Panc1 (cell line): ENCODE measurements at regions not wholly inside any gene's neighbourhood (a gene's known extent, or its start where the extent isn't known, plus 50 kb on each side); places are given as distances from the start of the nearest gene placed in this dataset.
"Not testable (repeated sequence)": the region's sequence is repeated elsewhere in the genome, so short reads cannot be mapped to it uniquely, and the experiment has no call there.

ENCODE experiments used
- ATAC-seq: fragments of 200-7000 bp; cut with Tn5 transposase; 2 replicates; pipeline ENCODE4 v1.9.1; 2020; ENCODE audit warnings: mild to moderate bottlenecking, moderate library complexity
- BruUV-seq: library from RNA; stranded (reverse); fragments of 400-500 nt; replicated peaks from 2 replicates; lab custom pipeline; 2021; lab: Mats Ljungman, UMichigan
- CTCF ChIA-PET: fragments of 300-600 bp; sonication (Branson Sonifier 250); formaldehyde crosslinking; loops from one replicate; lab custom pipeline; 2022; ENCODE audit warnings: antibody characterized with exemption; lab: Charles Lee
- POLR2A ChIA-PET: fragments of 300-600 bp; sonication (Branson Sonifier 250); formaldehyde crosslinking; loops from one replicate; lab custom pipeline; 2022; ENCODE audit warnings: antibody characterized with exemption; lab: Charles Lee
- DNase-seq: peaks from one replicate; pipeline ENCODE4 v3.0.0-alpha.2; 2010; ENCODE audit warnings: low read depth, low spot score
- H3K27ac ChIP-seq: 2 replicates; pipeline ENCODE4 v1.5.1; 2011; ENCODE audit warnings: mild to moderate bottlenecking, low read length, inconsistent platforms
- H3K27me3 ChIP-seq: fragments of 200-500 bp; sonication (Bioruptor generic); 2 replicates; pipeline ENCODE4 v1.6.0; 2014; ENCODE audit warnings: low read length, inconsistent platforms; ENCODE audit not compliant: control insufficient read depth, insufficient read depth
- H3K36me3 ChIP-seq: fragments of 200-500 bp; sonication (Bioruptor generic); 2 replicates; pipeline ENCODE4 v1.5.1; 2014; ENCODE audit warnings: inconsistent platforms, mild to moderate bottlenecking, low read length, moderate library complexity; ENCODE audit not compliant: control insufficient read depth, insufficient read depth
- H3K4me1 ChIP-seq: 2 replicates; pipeline ENCODE4 v1.5.1; 2011; ENCODE audit warnings: inconsistent platforms, mild to moderate bottlenecking, low read length, moderate library complexity; ENCODE audit not compliant: control insufficient read depth, insufficient read depth
- H3K4me3 ChIP-seq, 2 experiments: 2 replicates each; pipeline ENCODE4 v1.5.1; 2011 to 2012; ENCODE audit warnings: low read depth in 2 of 2, low read length in 2 of 2, mild to moderate bottlenecking in 2 of 2, inconsistent platforms in 1 of 2, moderate library complexity in 1 of 2
- H3K9me3 ChIP-seq: fragments of 200-500 bp; sonication (Bioruptor generic); 2 replicates; pipeline ENCODE4 v1.5.1; 2014; ENCODE audit warnings: low read depth, mild to moderate bottlenecking, inconsistent platforms, low read length, moderate library complexity; ENCODE audit not compliant: control insufficient read depth, insufficient read depth
- CTCF ChIP-seq: fragments of 450-650 bp; IDR thresholded peaks from 2 replicates; pipeline ENCODE4 v1.5.1; 2017; ENCODE audit warnings: mild to moderate bottlenecking
- POLR2AphosphoS5 ChIP-seq: IDR thresholded peaks from 2 replicates; pipeline ENCODE4 v1.6.1; 2012; ENCODE audit warnings: mild to moderate bottlenecking, low read depth, low read length, moderate library complexity
- REST ChIP-seq, 2 experiments: IDR thresholded peaks; 2 replicates each; pipeline ENCODE4 v1.6.1; 2011 to 2012; ENCODE audit warnings: low read depth in 2 of 2, control low read depth in 1 of 2, low read length in 1 of 2, mild to moderate bottlenecking in 1 of 2, moderate library complexity in 1 of 2; ENCODE audit not compliant: insufficient read depth in 1 of 2
- SIN3A ChIP-seq: IDR thresholded peaks from 2 replicates; pipeline ENCODE4 v1.6.1; 2012; ENCODE audit warnings: low read depth, mild to moderate bottlenecking, low read length, moderate library complexity, borderline replicate concordance; ENCODE audit not compliant: insufficient read depth
- TCF7L2 ChIP-seq: IDR thresholded peaks from 2 replicates; pipeline ENCODE4 v1.6.1; 2011; ENCODE audit warnings: mild to moderate bottlenecking, low read depth, low read length, inconsistent platforms
- in situ Hi-C: cut with HindIII; loops from 2 replicates; pipeline ENCODE4 v1.10.0; 2016; ENCODE audit warnings: low sequenced_read_pairs, low pct_unique_long_range_greater_than_20kb
- intact Hi-C: fragments of 100-400 bp; cut with micrococcal nuclease; formaldehyde crosslinking; loops from one replicate; pipeline ENCODE4 v1.10.0; 2022; ENCODE audit not compliant: unreplicated experiment

- H3K4me1 ChIP-seq, result no peaks in the 10 kb centered on the region
- no TSS peak for BruUV-seq
- no peaks in the 10 kb centered on the region for H3K27me3 ChIP-seq
- no peaks in the 10 kb centered on the region for H3K9me3 ChIP-seq
- DNase-seq, result no peak
- H3K4me3 ChIP-seq, result no peak overlapping the region
- CTCF ChIA-PET, result no interaction called here
- TF ChIP-seq TCF7L2 (no peak), REST (IDR thresholded peaks at IDR 0.05; ENCODE audit: insufficient read depth in 1 of 2, low read depth in 2 of 2, low read length in 1 of 2) (no peak), CTCF (no peak), POLR2AphosphoS5 (no peak), SIN3A (no peak)
- POLR2A ChIA-PET, result no interaction called here
- no peaks in the 10 kb centered on the region for H3K36me3 ChIP-seq
- H3K27ac ChIP-seq, result no peak overlapping the region
- in situ Hi-C loops, result no loop called here
- intact Hi-C loops, result no loop called here
- no peak for ATAC-seq
These were observed 330.7 kb upstream of the DAB2 start for GRCh38 chr5:39755452-39755851.

DNA sequence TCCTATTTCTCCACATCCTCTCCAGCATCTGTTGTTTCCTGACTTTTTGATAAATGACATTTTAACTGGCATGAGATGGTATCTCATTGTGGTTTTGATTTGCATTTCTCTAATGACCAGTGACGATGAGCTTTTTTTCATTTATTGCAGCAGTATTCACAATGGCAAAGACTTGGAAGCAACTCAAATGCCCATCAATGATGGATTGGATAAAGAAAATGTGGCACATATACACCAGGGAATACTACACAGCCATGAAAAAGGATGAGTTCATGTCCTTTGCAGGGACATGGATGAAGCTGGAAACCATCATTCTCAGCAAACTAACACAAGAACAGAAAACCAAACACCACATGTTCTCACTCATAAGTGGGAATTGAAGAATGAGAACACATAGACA, 329.0 kb upstream of the DAB2 start:
- intact Hi-C loops, BruUV-seq, H3K9me3 ChIP-seq, in situ Hi-C loops, H3K27me3 ChIP-seq, H3K4me3 ChIP-seq, ATAC-seq, POLR2A ChIA-PET, H3K27ac ChIP-seq, H3K4me1 ChIP-seq, H3K36me3 ChIP-seq, DNase-seq: not testable (repeated sequence)
- CTCF ChIA-PET, result interaction anchor here (0.5 kb wide), 1 partner anchor 23 kb away, joined by 7 read pairs; no protein-coding TSS in a partner anchor

DNA sequence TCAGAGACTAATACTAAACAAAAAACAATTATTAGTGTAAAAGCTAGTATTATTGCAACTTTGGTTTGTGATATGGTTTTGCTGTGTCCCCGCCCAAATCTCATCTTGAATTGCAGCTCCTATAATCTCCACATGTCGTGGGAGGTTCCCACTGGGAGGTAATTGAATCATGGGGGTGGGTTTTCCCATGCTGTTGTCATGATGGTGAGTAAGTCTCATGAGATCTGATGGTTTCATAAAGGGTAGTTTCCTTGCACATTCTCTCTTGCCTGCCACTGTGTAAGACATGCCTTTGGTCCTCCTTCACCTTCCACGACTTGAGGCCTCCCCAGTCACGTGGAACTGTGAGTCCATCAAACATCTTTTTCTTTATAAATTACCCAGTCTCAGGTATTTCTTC, 325.9 kb upstream of the DAB2 start:
- Histone ChIP-seq H3K27ac (no peak overlapping the region), H3K4me1 (no peaks in the 10 kb centered on the region), H3K4me3 (no peak overlapping the region), H3K36me3 (no peaks in the 10 kb centered on the region), H3K9me3 (no peaks in the 10 kb centered on the region), H3K27me3 (no peaks in the 10 kb centered on the region)
- ChIA-PET POLR2A (no interaction called here), CTCF (no interaction called here)
- intact Hi-C loops, result no loop called here
- DNase-seq (no peak), ATAC-seq (no peak)
- TF ChIP-seq TCF7L2 (no peak), POLR2AphosphoS5 (no peak), CTCF (no peak), REST (IDR thresholded peaks at IDR 0.05; ENCODE audit: insufficient read depth in 1 of 2, low read depth in 2 of 2, low read length in 1 of 2) (no peak), SIN3A (no peak)
- in situ Hi-C loops, result no loop called here
- BruUV-seq, result no TSS peak
